SU-DHL-6 (cell line): ENCODE measurements at regions not wholly inside any gene's neighbourhood (a gene's known extent, or its start where the extent isn't known, plus 50 kb on each side); places are given as distances from the start of the nearest gene placed in this dataset.
"Not testable (repeated sequence)": the region's sequence is repeated elsewhere in the genome, so short reads cannot be mapped to it uniquely, and the experiment has no call there.

Experiments used
- H2AFZ ChIP-seq: fragments of 200-600 bp; sonication (generic); 2 replicates; pipeline ENCODE4 v1.6.1; 2014; ENCODE audit warnings: low read depth, mild to moderate bottlenecking, moderate library complexity, mixed read lengths, antibody characterized with exemption, low read length; ENCODE audit not compliant: severe bottlenecking
- H3F3A ChIP-seq: fragments of 200-600 bp; shearing (Covaris generic); 2 replicates; pipeline ENCODE4 v1.6.0; 2016; ENCODE audit warnings: antibody characterized with exemption, mild to moderate bottlenecking; ENCODE audit not compliant: insufficient read depth
- H3K27ac ChIP-seq: fragments of 200-600 bp; sonication (generic); 2 replicates; pipeline ENCODE4 v1.5.1; 2016; ENCODE audit warnings: low read depth, mild to moderate bottlenecking, low read length, moderate library complexity, mixed read lengths
- H3K27me3 ChIP-seq: fragments of 200-600 bp; sonication (generic), shearing (Covaris generic); 2 replicates; pipeline ENCODE4 v1.6.0; 2014; ENCODE audit warnings: mild to moderate bottlenecking, low read length
- H3K36me3 ChIP-seq: fragments of 200-600 bp; sonication (generic); 2 replicates; pipeline ENCODE4 v1.6.1; 2014; ENCODE audit warnings: mild to moderate bottlenecking, low read length, mixed read lengths
- H3K4me2 ChIP-seq: fragments of 300-600, 200-600 bp; shearing (Covaris generic), sonication (generic); 2 replicates; pipeline ENCODE4 v1.6.0; 2014; ENCODE audit warnings: low read length, low read depth, mild to moderate bottlenecking; ENCODE audit not compliant: poor library complexity, severe bottlenecking
- H3K4me3 ChIP-seq: fragments of 200-600 bp; sonication (generic); 2 replicates; pipeline ENCODE4 v1.5.1; 2014; ENCODE audit warnings: antibody characterized with exemption, low read length, mild to moderate bottlenecking, mixed read lengths; ENCODE audit not compliant: insufficient read depth, poor library complexity, severe bottlenecking
- H3K79me2 ChIP-seq: fragments of 200-600 bp; sonication (generic); 2 replicates; pipeline ENCODE4 v1.6.1; 2014; ENCODE audit warnings: mild to moderate bottlenecking, low read length, moderate library complexity; ENCODE audit not compliant: insufficient read depth
- H3K9ac ChIP-seq: fragments of 200-600 bp; sonication (generic); 2 replicates; pipeline ENCODE4 v1.7.0; 2014; ENCODE audit warnings: mild to moderate bottlenecking, low read length
- H3K9me2 ChIP-seq: fragments of 200-600 bp; sonication (generic); replicated peaks from 2 replicates; pipeline ENCODE4 v1.6.1; 2014; ENCODE audit warnings: low read length; ENCODE audit not compliant: insufficient read depth
- H3K9me3 ChIP-seq: fragments of 200-600 bp; sonication (generic); 2 replicates; pipeline ENCODE4 v1.6.1; 2014; ENCODE audit warnings: low read length, mixed read lengths; ENCODE audit not compliant: insufficient read depth
- H4K20me1 ChIP-seq: fragments of 200-600 bp; sonication (generic); 2 replicates; pipeline ENCODE4 v1.6.1; 2014; ENCODE audit warnings: low read depth, mild to moderate bottlenecking, antibody characterized with exemption, low read length, moderate library complexity, mixed read lengths
- EZH2phosphoT487 ChIP-seq: fragments of 200-600 bp; sonication (generic), shearing (Covaris generic); conservative IDR thresholded peaks from 2 replicates; pipeline ENCODE4 v1.6.1; 2018; ENCODE audit warnings: mild to moderate bottlenecking, antibody characterized with exemption, low read length, moderate library complexity, mixed read lengths
- TF ChIP-seq, protein P1 (sequence below): fragments of 200-600 bp; sonication (generic); IDR thresholded peaks from one replicate; pipeline ENCODE4 v1.5.1; 2017; ENCODE audit warnings: antibody characterized with exemption, mild to moderate bottlenecking, low read length, moderate library complexity; ENCODE audit not compliant: insufficient read depth, poor library complexity, severe bottlenecking

DNA sequence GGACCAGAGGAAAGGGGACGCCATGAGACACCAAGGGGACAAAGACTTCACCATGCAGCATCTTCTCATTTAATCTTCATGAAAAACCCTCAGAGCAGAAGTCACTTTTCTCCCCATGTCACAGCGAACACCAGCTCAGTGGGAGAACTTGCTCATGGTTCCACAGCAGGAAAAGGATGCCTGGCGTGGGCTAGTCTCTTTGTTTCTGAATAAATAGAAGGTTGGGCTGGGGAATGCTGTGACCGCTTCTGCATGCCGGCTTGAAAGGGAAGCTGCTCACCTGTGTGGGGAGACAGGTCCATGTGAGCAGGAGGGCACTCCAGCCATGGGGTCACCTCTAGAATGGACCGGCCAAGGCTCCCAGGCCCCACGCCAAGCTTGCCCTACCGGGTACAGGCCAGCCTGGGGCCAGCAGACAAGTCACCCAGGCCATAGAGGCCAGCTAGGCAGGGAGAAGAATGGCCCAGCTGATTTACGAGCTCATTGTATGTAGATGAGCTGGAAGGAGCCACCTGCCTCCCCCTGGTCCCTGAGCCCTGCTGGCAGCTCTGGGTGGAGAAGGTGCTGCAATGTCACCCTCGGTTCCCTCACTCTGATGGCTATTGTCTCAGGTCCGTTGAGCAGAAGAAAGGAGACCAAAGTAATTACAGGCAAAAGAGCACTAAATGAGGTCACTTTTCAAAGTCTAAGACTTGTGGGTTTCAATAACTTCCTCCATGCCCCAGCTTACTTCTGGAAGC lies 82.0 kb upstream of the PDZD8 start:
- TF ChIP-seq, protein P1, sequence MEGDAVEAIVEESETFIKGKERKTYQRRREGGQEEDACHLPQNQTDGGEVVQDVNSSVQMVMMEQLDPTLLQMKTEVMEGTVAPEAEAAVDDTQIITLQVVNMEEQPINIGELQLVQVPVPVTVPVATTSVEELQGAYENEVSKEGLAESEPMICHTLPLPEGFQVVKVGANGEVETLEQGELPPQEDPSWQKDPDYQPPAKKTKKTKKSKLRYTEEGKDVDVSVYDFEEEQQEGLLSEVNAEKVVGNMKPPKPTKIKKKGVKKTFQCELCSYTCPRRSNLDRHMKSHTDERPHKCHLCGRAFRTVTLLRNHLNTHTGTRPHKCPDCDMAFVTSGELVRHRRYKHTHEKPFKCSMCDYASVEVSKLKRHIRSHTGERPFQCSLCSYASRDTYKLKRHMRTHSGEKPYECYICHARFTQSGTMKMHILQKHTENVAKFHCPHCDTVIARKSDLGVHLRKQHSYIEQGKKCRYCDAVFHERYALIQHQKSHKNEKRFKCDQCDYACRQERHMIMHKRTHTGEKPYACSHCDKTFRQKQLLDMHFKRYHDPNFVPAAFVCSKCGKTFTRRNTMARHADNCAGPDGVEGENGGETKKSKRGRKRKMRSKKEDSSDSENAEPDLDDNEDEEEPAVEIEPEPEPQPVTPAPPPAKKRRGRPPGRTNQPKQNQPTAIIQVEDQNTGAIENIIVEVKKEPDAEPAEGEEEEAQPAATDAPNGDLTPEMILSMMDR: no peak
- no peak for TF ChIP-seq EZH2phosphoT487
- Histone ChIP-seq H3K36me3 (no peaks in the 10 kb centered on the region), H3K27me3 (no peaks in the 10 kb centered on the region), H3K9me2 (no peaks in the 10 kb centered on the region), H4K20me1 (no peaks in the 10 kb centered on the region), H3K9ac (no peak overlapping the region), H3F3A (no peaks in the 10 kb centered on the region), H3K4me2 (no peak overlapping the region), H3K9me3 (no peaks in the 10 kb centered on the region; the same call in 1 of the 2 replicates), H3K27ac (no peak overlapping the region), H3K4me3 (no peak overlapping the region), H3K79me2 (no peaks in the 10 kb centered on the region), H2AFZ (no peak overlapping the region)

DNA sequence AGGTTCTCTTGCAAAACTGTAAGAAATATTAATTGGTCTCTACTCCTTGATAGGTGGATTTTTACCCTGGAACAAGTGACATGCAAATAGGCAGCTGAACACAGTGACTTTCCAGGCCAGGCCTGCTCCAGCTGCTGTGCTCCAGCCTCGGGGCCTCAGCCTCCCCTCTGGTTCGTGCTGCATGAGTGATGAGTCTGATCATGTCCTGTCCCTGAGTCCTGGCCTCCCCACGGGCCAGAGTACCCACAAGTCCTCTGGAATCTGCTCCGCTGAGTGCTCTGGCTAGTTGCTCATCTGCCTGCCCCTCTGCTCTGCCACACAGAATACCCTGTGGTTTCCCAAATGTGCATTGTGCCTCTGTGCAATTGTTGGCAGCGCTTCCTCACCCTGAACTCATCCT lies 80.1 kb upstream of the PDZD8 start:
- no peak overlapping the region for H3K27ac ChIP-seq
- no peak overlapping the region for H3K4me2 ChIP-seq
- no peak overlapping the region for H2AFZ ChIP-seq
- no peak for TF ChIP-seq EZH2phosphoT487
- TF ChIP-seq, protein P1: no peak
- no peaks in the 10 kb centered on the region for H3K27me3 ChIP-seq
- H3K9me2 ChIP-seq: no peaks in the 10 kb centered on the region
- no peaks in the 10 kb centered on the region for H3K36me3 ChIP-seq
- no peaks in the 10 kb centered on the region for H3F3A ChIP-seq
- H3K9ac ChIP-seq: no peak overlapping the region
- no peaks in the 10 kb centered on the region; the same call in 1 of the 2 replicates for H3K9me3 ChIP-seq
- H3K4me3 ChIP-seq: no peak overlapping the region
- H3K79me2 ChIP-seq: no peaks in the 10 kb centered on the region
- no peaks in the 10 kb centered on the region for H4K20me1 ChIP-seq

DNA sequence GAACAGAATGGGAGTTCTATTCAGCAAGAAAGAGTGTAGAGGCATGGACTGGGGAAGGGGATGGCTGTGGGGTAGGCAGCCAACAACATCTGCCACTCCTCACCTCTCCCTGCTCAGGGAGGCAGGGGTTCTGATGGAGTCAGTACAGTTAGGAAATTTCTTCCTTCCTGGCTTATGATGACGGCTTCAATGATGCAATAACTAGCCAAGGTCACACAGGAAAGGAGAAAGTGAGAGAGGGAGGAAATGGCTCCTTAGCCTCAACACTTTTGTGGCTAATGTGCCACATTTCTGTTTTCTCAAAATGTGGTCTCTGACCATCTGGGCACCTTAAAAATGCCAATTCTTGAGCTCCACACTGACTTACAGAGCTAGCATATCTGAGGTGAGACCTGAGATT lies 79.3 kb upstream of the PDZD8 start:
- Histone ChIP-seq H3K79me2 (no peaks in the 10 kb centered on the region), H3K4me2 (no peak overlapping the region), H3K9me3 (no peaks in the 10 kb centered on the region; the same call in 1 of the 2 replicates), H3K9me2 (no peaks in the 10 kb centered on the region), H3K4me3 (no peak overlapping the region), H2AFZ (no peak overlapping the region), H3K27me3 (no peaks in the 10 kb centered on the region), H3K27ac (no peak overlapping the region), H3K9ac (no peak overlapping the region), H3K36me3 (no peaks in the 10 kb centered on the region), H3F3A (no peaks in the 10 kb centered on the region), H4K20me1 (no peaks in the 10 kb centered on the region)
- TF ChIP-seq, protein P1: no peak
- no peak for TF ChIP-seq EZH2phosphoT487

DNA sequence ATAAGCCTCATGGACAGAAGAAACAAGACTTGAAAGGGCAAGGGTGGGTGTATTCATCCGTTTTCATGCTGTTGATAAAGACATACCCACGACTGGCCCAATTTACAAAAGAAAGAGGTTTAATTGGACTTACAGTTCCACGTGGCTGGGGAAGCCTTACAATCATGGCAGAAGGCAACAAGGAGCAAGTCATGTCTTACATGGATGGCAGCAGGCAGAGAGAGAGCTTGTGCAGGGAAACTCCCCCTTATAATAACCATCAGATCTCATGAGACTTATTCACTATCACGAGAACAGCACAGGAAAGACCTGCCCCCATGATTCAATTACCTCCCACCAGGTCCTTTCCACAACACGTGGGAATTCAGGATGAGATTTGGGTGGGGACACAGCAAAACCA lies 78.2 kb upstream of the PDZD8 start:
- H3K27me3 ChIP-seq, H3K4me2 ChIP-seq, H2AFZ ChIP-seq, H3K79me2 ChIP-seq, H3F3A ChIP-seq, H3K9me2 ChIP-seq, H3K9ac ChIP-seq, H4K20me1 ChIP-seq, H3K9me3 ChIP-seq, H3K4me3 ChIP-seq, H3K27ac ChIP-seq, H3K36me3 ChIP-seq: not testable (repeated sequence)
